NCI-H526 (cell line): ENCODE measurements at regions not wholly inside any gene's neighbourhood (a gene's known extent, or its start where the extent isn't known, plus 50 kb on each side); places are given as distances from the start of the nearest gene placed in this dataset.

Source experiments
- DNase-seq, 2 experiments: peaks; one replicate each; lab custom pipeline; 2025; lab: John Stamatoyannopoulos, UW

GRCh38 chr10:118835682-118836326 lies 81.0 kb upstream of the CACUL1 start:
- DNase-seq: no peak

DNA sequence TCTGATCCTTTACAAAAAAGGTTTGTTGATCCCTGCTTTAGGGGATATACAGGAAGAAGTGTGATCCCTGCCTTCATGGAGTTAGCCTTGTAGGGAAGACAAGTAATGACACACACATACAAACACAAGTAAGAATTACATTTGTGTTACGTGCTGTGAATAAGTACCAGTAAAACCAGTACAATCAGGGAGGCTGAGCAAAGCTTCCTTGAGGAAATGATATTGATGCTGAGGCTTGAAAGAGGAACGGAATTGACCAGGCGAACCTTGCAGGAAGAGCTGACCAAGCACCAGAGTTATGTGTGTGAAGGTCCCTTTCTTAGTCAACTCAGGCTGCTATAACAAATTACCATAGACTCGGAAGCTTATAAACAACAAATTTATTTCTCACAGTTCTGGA lies 83.6 kb upstream of the CACUL1 start:
- DNase-seq: no peak

GRCh38 chr10:118839348-118839747 lies 84.6 kb upstream of the CACUL1 start:
- no peak for DNase-seq

GRCh38 chr10:118840071-118840775 lies 85.5 kb upstream of the CACUL1 start:
- no peak for DNase-seq

DNA sequence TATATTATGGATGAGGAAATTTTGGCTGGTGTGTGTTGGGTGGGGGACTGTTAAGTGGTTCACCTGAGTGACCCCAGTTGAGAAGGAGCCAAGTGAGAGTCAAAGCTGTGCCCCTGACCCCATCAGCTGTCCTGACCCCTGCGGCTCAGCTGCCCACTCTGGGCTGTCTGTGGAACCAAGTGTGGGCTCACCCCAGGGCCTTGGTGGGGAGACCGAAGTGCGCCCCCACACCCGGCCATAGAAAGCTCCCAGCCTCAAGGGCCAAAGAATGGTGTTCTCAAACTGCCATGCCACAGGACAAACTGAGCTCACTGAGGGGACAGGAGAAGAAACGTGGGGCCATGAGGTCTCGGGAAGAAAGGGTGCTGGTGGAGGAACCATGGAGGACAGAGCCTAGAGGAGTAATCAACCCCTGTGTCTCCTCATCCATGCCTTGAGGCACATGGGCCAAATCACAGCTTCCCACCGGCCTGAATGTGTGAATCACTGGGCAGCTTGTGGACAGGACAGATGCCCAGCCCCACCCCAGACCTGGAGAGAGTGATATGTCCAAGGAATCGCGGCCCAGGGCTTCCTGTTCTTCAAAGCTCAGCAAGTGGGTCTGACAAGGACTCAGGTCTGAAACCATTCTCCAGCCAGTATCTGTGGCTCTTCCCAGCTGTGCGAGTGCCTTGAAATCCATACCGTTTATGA lies 86.2 kb upstream of the CACUL1 start:
- no peak for DNase-seq

DNA sequence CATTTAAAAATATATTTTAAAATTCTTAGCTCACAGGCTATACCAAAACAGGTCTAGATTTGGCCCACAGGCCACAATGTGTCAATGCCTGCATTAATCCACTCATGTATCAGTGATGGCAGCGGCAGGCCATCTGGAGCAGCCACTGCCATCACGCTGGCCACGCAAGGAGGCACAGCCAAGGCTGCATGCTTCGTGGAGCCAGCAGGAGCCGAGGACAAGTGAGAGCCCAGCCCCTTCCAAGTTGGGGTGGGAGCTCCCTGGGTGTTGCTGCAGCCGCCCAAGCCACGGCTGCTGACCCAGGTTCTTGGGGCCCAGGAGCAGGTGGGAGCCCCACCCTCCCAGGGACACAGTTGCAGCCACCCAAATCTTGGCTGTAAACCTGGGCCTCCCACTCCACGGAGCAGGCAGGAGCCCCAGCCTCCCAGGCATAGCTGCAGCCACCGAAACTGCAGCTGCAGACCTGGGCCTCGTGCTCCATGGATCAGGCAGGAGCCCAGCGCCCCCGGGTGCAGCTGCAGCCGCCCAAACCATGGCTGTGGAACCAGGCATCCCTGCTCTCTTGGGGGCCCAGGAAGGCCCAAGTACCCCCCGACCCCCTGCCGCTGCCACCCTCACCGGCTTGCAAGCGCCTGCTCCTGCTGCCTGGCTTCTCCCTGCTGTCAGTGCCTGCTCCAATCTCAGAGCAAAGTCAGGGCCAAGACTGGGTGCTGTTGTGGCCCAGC lies 87.3 kb upstream of the CACUL1 start:
- DNase-seq: no peak

- DNase-seq: no peak
Observed at GRCh38 chr10:118842843-118843624, 88.3 kb upstream of the CACUL1 start.

- DNase-seq: no peak
Observed at GRCh38 chr10:118843647-118844265, 89.0 kb upstream of the CACUL1 start.

DNA sequence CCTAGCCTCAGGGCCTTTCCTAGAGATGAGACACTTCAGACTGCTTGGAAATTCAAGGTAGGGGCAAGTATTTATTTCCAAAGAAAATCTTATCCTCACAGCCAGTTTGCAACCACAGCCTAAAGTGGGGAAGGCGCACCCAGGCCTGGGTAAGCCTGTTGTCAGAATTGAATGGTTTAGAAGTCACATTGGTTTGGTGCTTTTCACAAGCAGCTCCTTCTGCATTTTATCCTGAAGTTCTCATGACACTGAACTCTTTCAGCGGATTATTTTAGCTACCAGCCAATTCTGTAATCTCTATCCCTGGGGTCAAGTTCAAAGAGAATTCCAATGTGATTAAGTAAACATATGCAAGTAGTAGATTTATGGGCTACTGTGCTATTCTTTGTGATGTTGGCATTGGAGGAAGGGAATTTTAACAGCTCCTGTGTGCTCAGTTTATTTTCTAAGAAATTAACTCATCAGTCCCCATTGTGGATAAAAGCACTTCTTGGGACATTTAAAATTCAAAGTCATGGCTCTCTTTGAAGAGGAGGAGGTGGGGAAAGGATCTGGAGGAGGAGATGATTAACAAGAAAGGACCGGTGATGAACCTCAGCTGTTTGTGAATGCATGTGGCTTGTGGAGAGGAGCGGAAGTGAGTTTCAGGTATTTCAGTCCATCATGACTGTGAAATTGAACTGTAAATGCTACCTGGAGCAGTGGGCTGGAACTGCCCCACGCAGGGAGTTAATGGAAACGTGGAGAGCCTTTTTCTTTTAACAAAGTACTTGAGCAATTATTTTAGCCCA lies 90.2 kb upstream of the CACUL1 start:
- no peak for DNase-seq

DNA sequence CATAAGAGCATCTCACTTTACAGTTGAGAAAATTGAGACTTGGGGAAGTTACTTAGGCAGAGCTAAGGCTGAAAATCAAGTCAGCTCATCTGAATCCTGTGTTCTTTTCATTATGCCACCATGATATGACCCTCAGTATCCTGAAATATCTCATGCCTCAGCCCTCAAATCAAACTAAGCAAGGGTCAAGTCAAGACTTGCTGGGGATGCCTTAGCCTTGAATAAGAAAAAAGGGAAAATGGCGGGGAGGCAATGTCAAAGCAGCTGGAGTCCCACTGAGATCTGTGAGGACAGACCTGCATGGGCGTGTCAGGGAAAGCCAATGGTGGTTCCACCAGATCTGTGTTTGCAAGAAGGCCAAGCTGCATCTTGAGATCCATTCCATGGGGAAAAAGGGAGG lies 91.0 kb upstream of the CACUL1 start:
- no peak for DNase-seq

GRCh38 chr10:118850418-118851061 lies 95.8 kb upstream of the CACUL1 start:
- peak; percentile 20 to 64 for DNase-seq

GRCh38 chr10:118851062-118852035 lies 96.6 kb upstream of the CACUL1 start:
- DNase-seq: no peak

- no peak for DNase-seq
Observed at GRCh38 chr10:118853916-118854315, 99.1 kb upstream of the CACUL1 start.

- DNase-seq: no peak
Observed at GRCh38 chr10:118856106-118856505, 101.3 kb upstream of the CACUL1 start.

- no peak for DNase-seq
Observed at GRCh38 chr10:118865998-118866693, 111.4 kb upstream of the CACUL1 start.

- DNase-seq: no peak
Observed at GRCh38 chr10:118867768-118868167, 113.0 kb upstream of the CACUL1 start.

DNA sequence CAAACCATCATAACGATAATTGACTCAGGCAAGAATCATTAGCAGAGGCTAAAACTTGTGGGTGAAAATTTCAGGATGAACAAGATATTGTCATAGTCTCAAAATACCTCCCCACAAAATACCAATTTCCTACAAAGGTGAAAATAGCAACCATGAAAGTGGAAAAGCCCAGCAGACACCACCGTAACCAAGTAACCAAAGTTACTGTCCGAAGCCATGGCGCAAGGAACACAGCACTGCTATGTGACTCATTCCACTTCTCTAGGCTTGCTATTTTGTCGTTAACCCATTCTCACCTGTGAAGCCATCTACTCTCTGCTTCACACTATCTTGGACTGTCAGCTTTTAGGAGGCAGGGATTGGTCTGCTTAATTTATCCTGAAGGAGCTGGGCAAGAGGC lies 113.8 kb upstream of the CACUL1 start:
- DNase-seq: no peak
